NCI-H446 (cell line): ENCODE measurements at regions not wholly inside any gene's neighbourhood (a gene's known extent, or its start where the extent isn't known, plus 50 kb on each side); places are given as distances from the start of the nearest gene placed in this dataset.
"Not testable (repeated sequence)": the region's sequence is repeated elsewhere in the genome, so short reads cannot be mapped to it uniquely, and the experiment has no call there.

Experiments used
- DNase-seq, 2 experiments: peaks; one replicate each; lab custom pipeline; 2025; lab: John Stamatoyannopoulos, UW

GRCh38 chr5:91840412-91840811, 457.3 kb upstream of the ARRDC3 start:
- DNase-seq, result peak in 1 of 2 experiments; percentile 39

- DNase-seq, result peak in 1 of 2 experiments; percentile 38
Measured at GRCh38 chr5:91839721-91840120, 456.6 kb upstream of the ARRDC3 start.

- no peak for DNase-seq
Measured at GRCh38 chr5:91839233-91839632, 456.1 kb upstream of the ARRDC3 start.

- DNase-seq, result no peak
Measured at GRCh38 chr5:91830361-91830953, 447.3 kb upstream of the ARRDC3 start.

GRCh38 chr5:91825618-91826017, 442.5 kb upstream of the ARRDC3 start:
- no peak for DNase-seq

- no peak for DNase-seq
Measured at GRCh38 chr5:91824406-91824805, 441.3 kb upstream of the ARRDC3 start.

GRCh38 chr5:91820874-91821273, 437.8 kb upstream of the ARRDC3 start:
- DNase-seq, result no peak

- no peak for DNase-seq
Measured at GRCh38 chr5:91816681-91817080, 433.6 kb upstream of the ARRDC3 start.

- no peak for DNase-seq
Measured at GRCh38 chr5:91797576-91797975, 414.5 kb upstream of the ARRDC3 start.

- DNase-seq, result no peak
Measured at GRCh38 chr5:91794856-91795548, 411.9 kb upstream of the ARRDC3 start.

GRCh38 chr5:91794455-91794854, 411.3 kb upstream of the ARRDC3 start:
- no peak for DNase-seq

GRCh38 chr5:91787718-91788117, 404.6 kb upstream of the ARRDC3 start:
- no peak for DNase-seq

- DNase-seq, result no peak
Measured at GRCh38 chr5:91777671-91778070, 394.6 kb upstream of the ARRDC3 start.

GRCh38 chr5:91776249-91776648, 393.1 kb upstream of the ARRDC3 start:
- no peak for DNase-seq

GRCh38 chr5:91770400-91770799, 387.3 kb upstream of the ARRDC3 start:
- no peak for DNase-seq

- DNase-seq, result not testable (repeated sequence)
Measured at GRCh38 chr5:91757383-91757782, 374.3 kb upstream of the ARRDC3 start.

- no peak for DNase-seq
Measured at GRCh38 chr5:91754990-91755389, 371.9 kb upstream of the ARRDC3 start.

GRCh38 chr5:91744470-91744869, 361.4 kb upstream of the ARRDC3 start:
- DNase-seq, result not testable (repeated sequence)

GRCh38 chr5:91742550-91742949, 359.4 kb upstream of the ARRDC3 start:
- no peak for DNase-seq

- no peak for DNase-seq
Measured at GRCh38 chr5:91741764-91742505, 358.8 kb upstream of the ARRDC3 start.

- peak in 1 of 2 experiments; percentile 37 for DNase-seq
Measured at GRCh38 chr5:91730026-91730425, 346.9 kb upstream of the ARRDC3 start.

- DNase-seq, result peak in 1 of 2 experiments; percentile 61
Measured at GRCh38 chr5:91727463-91727862, 344.3 kb upstream of the ARRDC3 start.
